HG02840 (cell line): ENCODE measurements at regions not wholly inside any gene's neighbourhood (a gene's known extent, or its start where the extent isn't known, plus 50 kb on each side); places are given as distances from the start of the nearest gene placed in this dataset.
"Not testable (repeated sequence)": the region's sequence is repeated elsewhere in the genome, so short reads cannot be mapped to it uniquely, and the experiment has no call there.

Source experiments
- ATAC-seq: cut with Tn5 transposase; IDR thresholded peaks from one replicate; pipeline ENCODE4 v1.9.1; 2021; ENCODE audit warnings: mild to moderate bottlenecking, moderate library complexity, moderate number of reproducible peaks; ENCODE audit not compliant: unreplicated experiment, low FRiP score

GRCh38 chr3:162366166-162366766 lies 869.7 kb downstream of the OTOL1 start:
- no peak for ATAC-seq

GRCh38 chr3:162367429-162368260 lies 871.0 kb downstream of the OTOL1 start:
- ATAC-seq, result no peak

- ATAC-seq, result no peak
These were observed 871.8 kb downstream of the OTOL1 start for GRCh38 chr3:162368417-162368816.

GRCh38 chr3:162369306-162369705 lies 872.7 kb downstream of the OTOL1 start:
- ATAC-seq, result no peak

GRCh38 chr3:162370141-162370540 lies 873.5 kb downstream of the OTOL1 start:
- ATAC-seq, result no peak

- ATAC-seq, result no peak
These were observed 880.2 kb downstream of the OTOL1 start for GRCh38 chr3:162376761-162377160.

- ATAC-seq, result no peak
These were observed 881.0 kb downstream of the OTOL1 start for GRCh38 chr3:162377608-162378007.

GRCh38 chr3:162385387-162385786 lies 888.8 kb downstream of the OTOL1 start:
- ATAC-seq, result no peak

- ATAC-seq, result no peak
These were observed 894.3 kb downstream of the OTOL1 start for GRCh38 chr3:162390891-162391290.

GRCh38 chr3:162391301-162391700 lies 894.7 kb downstream of the OTOL1 start:
- ATAC-seq, result no peak

GRCh38 chr3:162395496-162395895 lies 898.9 kb downstream of the OTOL1 start:
- ATAC-seq, result no peak

GRCh38 chr3:162398554-162398953 lies 901.9 kb downstream of the OTOL1 start:
- ATAC-seq, result no peak

- ATAC-seq, result no peak
These were observed 904.1 kb downstream of the OTOL1 start for GRCh38 chr3:162400697-162401096.

- ATAC-seq, result not testable (repeated sequence)
These were observed 914.9 kb downstream of the OTOL1 start for GRCh38 chr3:162411556-162411955.

- no peak for ATAC-seq
These were observed 925.1 kb downstream of the OTOL1 start for GRCh38 chr3:162421721-162422120.

- no peak for ATAC-seq
These were observed 931.6 kb downstream of the OTOL1 start for GRCh38 chr3:162428192-162428591.

GRCh38 chr3:162435750-162436149 lies 939.1 kb downstream of the OTOL1 start:
- no peak for ATAC-seq

GRCh38 chr3:162436826-162437225 lies 940.2 kb downstream of the OTOL1 start:
- no peak for ATAC-seq

- no peak for ATAC-seq
These were observed 940.9 kb downstream of the OTOL1 start for GRCh38 chr3:162437480-162437879.

- no peak for ATAC-seq
These were observed 945.1 kb downstream of the OTOL1 start for GRCh38 chr3:162441716-162442115.

- no peak for ATAC-seq
These were observed 946.8 kb downstream of the OTOL1 start for GRCh38 chr3:162443376-162443775.

GRCh38 chr3:162468791-162469190 lies 972.2 kb downstream of the OTOL1 start:
- ATAC-seq, result no peak
